Sigmoid colon (tissue), 6 donors: ENCODE measurements at regions not wholly inside any gene's neighbourhood (a gene's known extent, or its start where the extent isn't known, plus 50 kb on each side); places are given as distances from the start of the nearest gene placed in this dataset.

Experiments
- DNase-seq: peaks from one replicate; pipeline ENCODE4 v3.0.0-alpha.2; 2019
- H3K27ac ChIP-seq, 4 donors: fragments of 200-600 bp; sonication (generic); one replicate each; pipeline ENCODE4 v1.5.1; 2016 to 2019; ENCODE audit warnings: mild to moderate bottlenecking in 1 of 4
- H3K27me3 ChIP-seq, 3 donors: fragments of 200-600 bp; sonication (generic); one replicate each; pipeline ENCODE4 v1.5.1; 2019; ENCODE audit warnings: mild to moderate bottlenecking in 1 of 3
- H3K36me3 ChIP-seq, 4 donors: fragments of 200-600 bp; sonication (generic); one replicate each; pipeline ENCODE4 v1.5.1; 2016 to 2019
- H3K4me1 ChIP-seq, 4 donors: fragments of 200-600 bp; sonication (generic); one replicate each; pipeline ENCODE4 v1.5.1; 2017 to 2019
- H3K4me3 ChIP-seq, 4 donors: fragments of 200-600 bp; sonication (generic); one replicate each; pipeline ENCODE4 v1.5.1; 2017 to 2019; ENCODE audit warnings: mild to moderate bottlenecking in 2 of 4, moderate library complexity in 1 of 4
- H3K9me3 ChIP-seq, 4 donors: fragments of 200-600 bp in 3 of 4; sonication (generic) in 3 of 4; one replicate each; pipeline versions ENCODE4 v1.5.1 to v1.6.1; 2013 to 2019
- CTCF ChIP-seq, 4 experiments: fragments of 450-650 bp in 3 of 4; fragments of 200-600 bp in 1 of 4; IDR thresholded peaks; one replicate each; pipeline ENCODE4 v1.5.1; 2016 to 2019; ENCODE audit warnings: antibody characterized with exemption in 4 of 4, mild to moderate bottlenecking in 3 of 4, moderate library complexity in 2 of 4
- EP300 ChIP-seq, 4 donors: sonication (generic); formaldehyde crosslinking; IDR thresholded peaks; one replicate each; pipeline ENCODE4 v1.6.1; 2017; ENCODE audit warnings: antibody characterized with exemption in 4 of 4
- POLR2A ChIP-seq, 2 donors: fragments of 450-650 bp; IDR thresholded peaks; one replicate each; pipeline ENCODE4 v1.6.1; 2016; ENCODE audit warnings: antibody characterized with exemption in 2 of 2, mild to moderate bottlenecking in 2 of 2, moderate library complexity in 2 of 2
- POLR2AphosphoS5 ChIP-seq, 4 donors: sonication (generic); formaldehyde crosslinking; IDR thresholded peaks; one replicate each; pipeline ENCODE4 v1.6.1; 2017; ENCODE audit warnings: antibody characterized with exemption in 4 of 4
- WGBS, 2 donors: extraction: QIAGEN DNeasy Blood & Tissue Kit; methylation state at CpG; one replicate each; pipeline ENCODE4 v1.1.7; 2013; 5-methylcytosine and 5-hydroxymethylcytosine counted together
- intact Hi-C: fragments of 100-400 bp; cut with DNase I; formaldehyde crosslinking; loops from one replicate; pipeline ENCODE4 v1.15.1; 2023
- donor health status: healthy with polysubstance abuse.
- donor health status: healthy.

DNA sequence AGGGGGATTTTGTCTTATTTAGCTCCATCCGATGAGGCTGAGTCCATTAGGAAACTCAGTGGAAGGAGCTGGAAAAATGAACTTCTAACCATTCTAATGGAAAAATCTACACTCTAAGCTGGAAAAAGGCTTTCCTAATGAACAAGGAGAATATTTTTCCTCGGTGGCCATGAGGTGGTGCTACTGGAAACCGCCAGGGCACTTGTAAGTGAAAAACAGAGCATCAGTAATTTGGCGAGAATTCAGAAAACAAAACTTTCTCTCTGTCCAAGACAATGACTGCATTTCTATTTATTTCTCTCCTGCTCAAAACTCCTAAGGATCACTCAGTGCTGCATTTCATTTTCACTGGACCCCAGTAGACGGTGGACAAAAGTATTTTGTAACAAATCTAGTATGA, 237.6 kb downstream of the TENT4A start:
- 62 to 67% methylated on average over 5 of the region's 5 CpGs for WGBS, 2 donors

GRCh38 chr5:6961123-6961522, 247.9 kb downstream of the TENT4A start:
- Histone ChIP-seq H3K36me3 (no peaks in the 10 kb centered on the region), H3K27ac (no peak overlapping the region), H3K9me3 (peaks cover 0 to 2% (median 0%) of the 10 kb centered on the region in 4 donors), H3K4me1 (no peaks in the 10 kb centered on the region), H3K27me3 (no peaks in the 10 kb centered on the region), H3K4me3 (no peak overlapping the region)
- TF ChIP-seq POLR2AphosphoS5 (IDR thresholded peaks at IDR 0.05) (no peak), EP300 (IDR thresholded peaks at IDR 0.05) (no peak), POLR2A (IDR thresholded peaks at IDR 0.05) (no peak), CTCF (IDR thresholded peaks at IDR 0.05) (no peak)
- no peak for DNase-seq
- intact Hi-C loops, result no loop called here
- WGBS, 2 donors, result 91 to 95% methylated on average over 2 of the region's 2 CpGs

More for the DNA sequence above, 237.6 kb downstream of the TENT4A start:
- no peak overlapping the region for H3K4me3 ChIP-seq
- intact Hi-C loops, result no loop called here
- H3K9me3 ChIP-seq, result no peaks in the 10 kb centered on the region
- no peaks in the 10 kb centered on the region for H3K27me3 ChIP-seq
- peaks cover 0 to 18% (median 10%) of the 10 kb centered on the region in 4 donors for H3K4me1 ChIP-seq
- no peak for DNase-seq
- H3K27ac ChIP-seq, result peak overlapping the region in 3 of 4 donors; percentile 36 to 55 (median 54)
- H3K36me3 ChIP-seq, result no peaks in the 10 kb centered on the region
- TF ChIP-seq EP300 (IDR thresholded peaks at IDR 0.05) (no peak), CTCF (IDR thresholded peaks at IDR 0.05) (no peak)

DNA sequence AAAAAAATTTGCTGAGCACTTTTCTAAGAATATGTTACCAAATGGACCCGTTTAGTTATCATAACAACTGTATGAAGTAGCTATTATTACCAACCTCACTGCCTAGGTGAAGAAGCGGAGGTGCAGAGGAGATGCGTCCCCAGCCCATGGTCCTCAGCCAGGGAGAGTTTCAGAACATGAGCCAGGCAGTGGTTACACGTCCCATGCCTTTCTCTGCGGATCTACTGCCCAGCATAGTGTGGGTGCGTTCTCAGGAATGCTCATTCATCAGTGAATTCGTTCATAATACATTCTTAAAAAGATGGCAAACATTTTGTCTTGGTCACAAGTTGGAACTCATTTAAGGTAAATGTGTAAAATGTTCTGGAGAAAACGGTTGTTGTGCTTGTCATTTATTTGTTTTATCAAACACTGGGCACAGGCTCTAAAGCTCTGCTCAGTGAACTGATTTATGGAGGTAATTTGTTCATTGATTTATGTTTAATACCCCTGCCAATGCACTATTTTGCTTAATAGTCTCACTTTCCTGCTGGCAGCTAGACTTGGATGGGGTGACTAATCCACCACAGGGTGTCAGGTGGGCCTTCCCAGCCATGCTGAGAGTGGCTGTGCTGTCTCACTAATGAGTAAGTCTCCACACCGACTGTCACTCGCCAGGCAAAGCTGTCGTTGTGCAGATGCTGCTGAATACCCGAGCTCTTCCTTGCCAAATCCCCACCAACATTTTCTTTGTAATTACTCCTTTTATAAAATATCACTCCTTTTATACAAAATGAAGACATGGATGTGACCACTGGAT, 248.8 kb downstream of the TENT4A start:
- 68 to 79% methylated on average over 12 of the region's 12 CpGs for WGBS, 2 donors
- H3K27ac ChIP-seq, result no peak overlapping the region
- no peaks in the 10 kb centered on the region for H3K36me3 ChIP-seq
- intact Hi-C loops, result no loop called here
- TF ChIP-seq POLR2A (IDR thresholded peaks at IDR 0.05), result no peak
- no peak for TF ChIP-seq EP300 (IDR thresholded peaks at IDR 0.05)
- TF ChIP-seq POLR2AphosphoS5 (IDR thresholded peaks at IDR 0.05), result no peak
- no peak for TF ChIP-seq CTCF (IDR thresholded peaks at IDR 0.05)
- no peak overlapping the region for H3K4me3 ChIP-seq
- DNase-seq, result no peak
- H3K27me3 ChIP-seq, result no peaks in the 10 kb centered on the region
- no peaks in the 10 kb centered on the region for H3K9me3 ChIP-seq
- no peaks in the 10 kb centered on the region for H3K4me1 ChIP-seq

DNA sequence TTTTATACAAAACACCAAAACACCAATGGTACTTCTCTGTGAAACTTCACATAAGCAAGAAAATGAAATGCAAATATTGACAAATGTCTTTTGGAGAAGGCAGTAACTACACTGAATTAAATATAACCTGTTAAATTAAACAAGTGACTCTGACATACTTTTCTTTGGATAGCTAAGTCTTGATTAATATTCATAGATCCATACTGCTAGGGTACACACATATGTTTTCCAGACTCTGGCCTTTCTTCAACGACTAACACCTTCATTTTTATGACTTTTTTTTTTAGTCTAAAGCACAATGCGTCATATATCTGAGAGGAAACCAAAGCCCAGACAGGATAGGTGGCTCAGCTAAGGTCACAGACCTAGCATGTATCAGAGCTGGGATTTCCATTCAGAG, 263.7 kb downstream of the TENT4A start:
- intact Hi-C loops, result no loop called here
- 41 to 64% methylated on average over 2 of the region's 2 CpGs for WGBS, 2 donors

More for the DNA sequence above, 263.7 kb downstream of the TENT4A start:
- H3K4me1 ChIP-seq, result no peaks in the 10 kb centered on the region
- H3K36me3 ChIP-seq, result no peaks in the 10 kb centered on the region
- no peak for DNase-seq
- TF ChIP-seq EP300 (IDR thresholded peaks at IDR 0.05) (no peak), POLR2A (IDR thresholded peaks at IDR 0.05) (no peak), POLR2AphosphoS5 (IDR thresholded peaks at IDR 0.05) (no peak), CTCF (IDR thresholded peaks at IDR 0.05) (no peak)
- H3K27me3 ChIP-seq, result no peaks in the 10 kb centered on the region
- no peak overlapping the region for H3K27ac ChIP-seq
- no peak overlapping the region for H3K4me3 ChIP-seq
- H3K9me3 ChIP-seq, result no peaks in the 10 kb centered on the region
